B cell (primary cell): ENCODE measurements at regions not wholly inside any gene's neighbourhood (a gene's known extent, or its start where the extent isn't known, plus 50 kb on each side); places are given as distances from the start of the nearest gene placed in this dataset.

Source experiments
- ATAC-seq: fragments of 200-7000 bp; cut with Tn5 transposase; one replicate; pipeline ENCODE4 v1.10.0; 2021; ENCODE audit warnings: low read depth, mild to moderate bottlenecking, moderate number of reproducible peaks, moderate library complexity
- CTCF ChIA-PET: fragments of 350-600 bp; sonication (Branson Sonifier 250); formaldehyde crosslinking; loops from one replicate; lab custom pipeline; 2021; ENCODE audit warnings: antibody characterized with exemption, inconsistent platforms; lab: Charles Lee
- POLR2A ChIA-PET: fragments of 350-600 bp; sonication (Branson Sonifier 250); formaldehyde crosslinking; loops from one replicate; lab custom pipeline; 2021; ENCODE audit warnings: antibody characterized with exemption; lab: Charles Lee
- DNase-seq: peaks from one replicate; pipeline ENCODE4 v3.0.0; 2013
- H2AFZ ChIP-seq: 2 replicates; pipeline ENCODE4 v1.6.1; 2012; ENCODE audit warnings: mild to moderate bottlenecking, low read depth, low read length; ENCODE audit not compliant: insufficient read depth, poor library complexity, severe bottlenecking
- H3K27ac ChIP-seq, 2 donors: 1 replicate in 1 of 2; 2 replicates in 1 of 2; pipeline ENCODE4 v1.5.1; 2012 to 2013; ENCODE audit warnings: low read length in 2 of 2, mild to moderate bottlenecking in 2 of 2, moderate library complexity in 1 of 2
- H3K27me3 ChIP-seq, 4 experiments: fragments of 200-600 bp in 1 of 4; sonication (generic) in 1 of 4; replicated peaks in 1 of 4; 1 replicate in 2 of 4; 2 replicates in 2 of 4; pipeline versions ENCODE4 v1.6.1 to v1.7.0; 2013 to 2016; ENCODE audit warnings: low read length in 3 of 4, mild to moderate bottlenecking in 2 of 4, mixed read lengths in 1 of 4, moderate library complexity in 1 of 4; ENCODE audit not compliant: insufficient read depth in 4 of 4, control insufficient read depth in 3 of 4; ENCODE audit errors: control extremely low read depth in 1 of 4
- H3K36me3 ChIP-seq, 2 experiments: replicated peaks in 1 of 2; 1 replicate in 1 of 2; 2 replicates in 1 of 2; pipeline versions ENCODE4 v1.6.1 to v1.7.1; 2013; ENCODE audit warnings: low read length in 1 of 2; ENCODE audit not compliant: insufficient read depth in 2 of 2, control insufficient read depth in 1 of 2; ENCODE audit errors: control extremely low read depth in 1 of 2, extremely low read depth in 1 of 2
- H3K4me1 ChIP-seq, 2 donors: fragments of 200-600 bp in 1 of 2; sonication (generic) in 1 of 2; 1 replicate in 1 of 2; 2 replicates in 1 of 2; pipeline versions ENCODE4 v1.5.1 to v1.6.1; 2013 to 2017; ENCODE audit warnings: low read length in 2 of 2; ENCODE audit not compliant: control insufficient read depth in 2 of 2, insufficient read depth in 2 of 2
- H3K4me2 ChIP-seq: replicated peaks from 2 replicates; pipeline ENCODE3; 2012; ENCODE audit warnings: mild to moderate bottlenecking, low read depth, low read length; ENCODE audit not compliant: poor library complexity, severe bottlenecking
- H3K4me3 ChIP-seq, 5 experiments: fragments of 200-600 bp in 1 of 5; sonication (generic) in 1 of 5; 1 replicate in 3 of 5; 2 replicates in 2 of 5; pipeline versions ENCODE4 v1.5.1 to v1.7.0; 2011 to 2016; ENCODE audit warnings: low read length in 4 of 5, mild to moderate bottlenecking in 4 of 5, low read depth in 2 of 5, control low read depth in 1 of 5, moderate library complexity in 1 of 5; ENCODE audit not compliant: insufficient read depth in 1 of 5; ENCODE audit errors: control extremely low read depth in 1 of 5, extremely low read depth in 1 of 5
- H3K79me2 ChIP-seq: fragments of 200-600 bp; sonication (generic); one replicate; pipeline ENCODE4 v1.6.0; 2016; ENCODE audit warnings: low read length; ENCODE audit not compliant: control insufficient read depth, insufficient read depth
- H3K9ac ChIP-seq: fragments of 200-600 bp; sonication (generic); 2 replicates; pipeline ENCODE4 v1.6.1; 2017; ENCODE audit warnings: mild to moderate bottlenecking, low read length, moderate library complexity
- H3K9me3 ChIP-seq, 3 donors: one replicate each; pipeline versions ENCODE4 v1.6.1 to v1.7.1; 2013; ENCODE audit warnings: low read length in 2 of 3; ENCODE audit not compliant: control insufficient read depth in 2 of 3, insufficient read depth in 1 of 3; ENCODE audit errors: control extremely low read depth in 1 of 3
- H4K20me1 ChIP-seq: 2 replicates; pipeline ENCODE4 v1.6.0; 2012; ENCODE audit warnings: mild to moderate bottlenecking, low read length; ENCODE audit not compliant: insufficient read depth, control insufficient read depth, poor library complexity, severe bottlenecking
- H3K27ac Mint-ChIP-seq: one replicate; pipeline ENCODE4 v1.8.0; 2021; ENCODE audit warnings: mixed read lengths
- H3K27me3 Mint-ChIP-seq: one replicate; pipeline ENCODE4 v1.8.0; 2021; ENCODE audit warnings: mixed read lengths
- H3K4me1 Mint-ChIP-seq: one replicate; pipeline ENCODE4 v1.8.0; 2021; ENCODE audit warnings: mixed read lengths
- H3K4me3 Mint-ChIP-seq: one replicate; pipeline ENCODE4 v1.8.0; 2021; ENCODE audit warnings: mixed read lengths
- H3K9me3 Mint-ChIP-seq: one replicate; pipeline ENCODE4 v1.8.0; 2022; ENCODE audit warnings: mixed read lengths; ENCODE audit not compliant: insufficient read depth
- EZH2 ChIP-seq: IDR thresholded peaks from 2 replicates; pipeline ENCODE4 v1.6.1; 2012; ENCODE audit warnings: borderline replicate concordance, low read depth, mild to moderate bottlenecking, moderate library complexity, low read length; ENCODE audit not compliant: insufficient read depth, poor library complexity, severe bottlenecking
- WGBS: methylation state at CpG from one replicate; pipeline ENCODE4 v1.1.5; 2013; ENCODE audit warnings: missing lambda C conversion rate; ENCODE audit not compliant: insufficient coverage; 5-methylcytosine and 5-hydroxymethylcytosine counted together
- intact Hi-C: fragments of 100-400 bp; cut with micrococcal nuclease; formaldehyde crosslinking; loops from one replicate; pipeline ENCODE4 v1.10.0; 2022
- TF ChIP-seq, protein P1 (sequence below): fragments of 200-600 bp; IDR thresholded peaks from one replicate; pipeline ENCODE4 v1.8.0; 2022; ENCODE audit warnings: antibody characterized with exemption, mild to moderate bottlenecking

DNA sequence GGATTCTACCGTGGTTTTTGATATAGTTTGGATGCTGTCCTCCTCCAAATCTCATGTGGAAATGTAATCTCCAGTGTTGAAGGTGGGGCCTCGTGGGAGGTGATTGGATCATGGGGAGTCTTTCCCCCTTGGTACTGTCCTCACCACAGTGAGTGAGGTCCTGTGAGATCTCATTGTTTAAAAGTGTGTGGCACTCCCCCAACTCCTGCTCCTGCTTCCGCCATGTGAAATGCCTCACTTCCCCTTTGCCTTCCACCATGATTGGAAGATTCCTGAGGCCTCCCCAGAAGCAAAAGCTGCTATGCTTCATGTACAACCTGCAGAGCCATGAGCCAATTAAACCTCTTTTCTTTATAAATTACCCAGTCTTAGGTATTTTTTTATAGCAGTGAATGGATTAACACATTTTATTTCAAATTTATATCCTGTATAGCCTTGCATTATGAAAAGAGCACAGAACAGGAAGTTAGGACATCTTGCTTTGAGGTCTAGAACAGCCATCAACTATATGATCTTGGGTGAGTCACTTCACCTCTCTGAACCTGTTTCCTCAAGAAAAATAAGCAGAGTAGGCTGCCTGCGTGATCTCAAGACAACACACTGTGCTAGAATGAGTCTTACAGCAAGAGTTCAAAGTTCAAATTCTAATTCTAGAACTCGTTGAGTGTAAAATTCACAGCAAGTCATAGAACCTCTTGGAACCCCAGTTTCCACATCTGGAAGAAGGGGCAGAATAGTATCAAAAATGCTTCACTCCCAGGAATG lies 160.9 kb upstream of the EEA1 start:
- Histone ChIP-seq H4K20me1 (no peaks in the 10 kb centered on the region), H3K4me3 (no peak overlapping the region), H3K27me3 (no peaks in the 10 kb centered on the region), H3K79me2 (no peaks in the 10 kb centered on the region), H3K27ac (no peak overlapping the region), H3K4me2 (no peak overlapping the region), H3K9ac (no peak overlapping the region), H3K9me3 (peaks cover 0 to 9% (median 8%) of the 10 kb centered on the region in 3 donors), H2AFZ (no peak overlapping the region), H3K36me3 (no peaks in the 10 kb centered on the region), H3K4me1 (peaks cover 2% of the 10 kb centered on the region in 2 donors)
- peaks cover 3% of the 10 kb centered on the region for H3K4me1 Mint-ChIP-seq
- DNase-seq (no peak), ATAC-seq (no peak)
- no peaks in the 10 kb centered on the region for H3K27me3 Mint-ChIP-seq
- 94% methylated on average over 3 of the region's 5 CpGs for WGBS
- H3K27ac Mint-ChIP-seq = no peak overlapping the region
- peaks cover 2% of the 10 kb centered on the region for H3K9me3 Mint-ChIP-seq
- ChIA-PET POLR2A (no interaction called here), CTCF (interaction anchor here (1.0 kb wide), 1 partner anchor 307 kb away, joined by 3 read pairs; no protein-coding TSS in a partner anchor)
- intact Hi-C loops = no loop called here
- TF ChIP-seq, protein P1, sequence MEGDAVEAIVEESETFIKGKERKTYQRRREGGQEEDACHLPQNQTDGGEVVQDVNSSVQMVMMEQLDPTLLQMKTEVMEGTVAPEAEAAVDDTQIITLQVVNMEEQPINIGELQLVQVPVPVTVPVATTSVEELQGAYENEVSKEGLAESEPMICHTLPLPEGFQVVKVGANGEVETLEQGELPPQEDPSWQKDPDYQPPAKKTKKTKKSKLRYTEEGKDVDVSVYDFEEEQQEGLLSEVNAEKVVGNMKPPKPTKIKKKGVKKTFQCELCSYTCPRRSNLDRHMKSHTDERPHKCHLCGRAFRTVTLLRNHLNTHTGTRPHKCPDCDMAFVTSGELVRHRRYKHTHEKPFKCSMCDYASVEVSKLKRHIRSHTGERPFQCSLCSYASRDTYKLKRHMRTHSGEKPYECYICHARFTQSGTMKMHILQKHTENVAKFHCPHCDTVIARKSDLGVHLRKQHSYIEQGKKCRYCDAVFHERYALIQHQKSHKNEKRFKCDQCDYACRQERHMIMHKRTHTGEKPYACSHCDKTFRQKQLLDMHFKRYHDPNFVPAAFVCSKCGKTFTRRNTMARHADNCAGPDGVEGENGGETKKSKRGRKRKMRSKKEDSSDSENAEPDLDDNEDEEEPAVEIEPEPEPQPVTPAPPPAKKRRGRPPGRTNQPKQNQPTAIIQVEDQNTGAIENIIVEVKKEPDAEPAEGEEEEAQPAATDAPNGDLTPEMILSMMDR = no peak
- no peak for TF ChIP-seq EZH2
- no peak overlapping the region for H3K4me3 Mint-ChIP-seq

- intact Hi-C loops = no loop called here
- Histone ChIP-seq H3K4me1 (peaks cover 7 to 8% of the 10 kb centered on the region in 2 donors), H3K36me3 (no peaks in the 10 kb centered on the region), H3K27me3 (no peaks in the 10 kb centered on the region), H3K4me3 (no peak overlapping the region), H3K4me2 (no peak overlapping the region), H3K9me3 (peaks cover 0 to 8% (median 8%) of the 10 kb centered on the region in 3 donors), H4K20me1 (no peaks in the 10 kb centered on the region), H3K27ac (no peak overlapping the region), H2AFZ (no peak overlapping the region), H3K79me2 (no peaks in the 10 kb centered on the region), H3K9ac (no peak overlapping the region)
- Mint-ChIP-seq H3K9me3 (peaks cover 2% of the 10 kb centered on the region), H3K27me3 (no peaks in the 10 kb centered on the region), H3K4me3 (no peak overlapping the region), H3K27ac (no peak overlapping the region), H3K4me1 (peaks cover 9% of the 10 kb centered on the region)
- ChIA-PET POLR2A (no interaction called here), CTCF (interaction anchor here (1.0 kb wide), 1 partner anchor 307 kb away, joined by 3 read pairs; no protein-coding TSS in a partner anchor)
- no peak for TF ChIP-seq EZH2
- TF ChIP-seq, protein P1 = no peak
- no peak for ATAC-seq
- DNase-seq = no peak
Observed at GRCh38 chr12:93090731-93091172, 161.7 kb upstream of the EEA1 start.
